ENCODE measurements at regions not wholly inside any gene's neighbourhood (a gene's known extent, or its start where the extent isn't known, plus 50 kb on each side); places are given as distances from the start of the nearest gene placed in this dataset.

DNA sequence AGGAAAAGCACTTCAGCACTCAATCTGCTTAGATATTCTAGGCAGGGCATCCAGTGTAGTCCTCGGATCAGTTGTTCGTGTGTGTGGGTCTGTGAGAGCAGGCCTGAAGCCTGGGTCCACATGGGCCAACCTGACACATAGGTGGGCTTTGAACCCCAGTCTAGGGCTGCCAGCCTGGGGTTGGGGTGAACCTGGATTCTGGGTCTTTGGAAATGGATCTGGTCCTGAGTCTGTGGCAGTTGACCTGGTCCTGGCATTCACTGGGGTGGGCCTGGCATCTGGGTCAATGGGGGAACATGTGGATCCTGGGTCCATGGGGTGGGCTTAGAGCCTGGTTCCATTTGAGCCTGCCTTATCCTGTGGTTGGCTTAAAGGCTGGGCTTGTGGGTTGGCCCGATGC lies 492.6 kb upstream of the MAN1A1 start:
- TF ChIP-seq EZH2 (IDR thresholded peaks at IDR 0.05; ENCODE audit: insufficient read depth, poor library complexity, severe bottlenecking) (no peak), EZH2phosphoT487 (IDR thresholded peaks at IDR 0.05; ENCODE audit: insufficient read depth, low read depth) (no peak)
